ENCODE measurements at regions not wholly inside any gene's neighbourhood (a gene's known extent, or its start where the extent isn't known, plus 50 kb on each side); places are given as distances from the start of the nearest gene placed in this dataset.
"Not testable (repeated sequence)": the region's sequence is repeated elsewhere in the genome, so short reads cannot be mapped to it uniquely, and the experiment has no call there.

GRCh38 chr5:25707093-25707492 lies 1062.3 kb upstream of the CDH10 start:
- H3K27me3 Mint-ChIP-seq (ENCODE audit: low read depth, poor library complexity) = no peaks in the 10 kb centered on the region
- no peak for DNase-seq
- H3K27ac Mint-ChIP-seq = peak overlapping the region; percentile 17
- no peaks in the 10 kb centered on the region for H3K36me3 Mint-ChIP-seq (ENCODE audit: low read depth)
- H3K9me3 Mint-ChIP-seq = no peaks in the 10 kb centered on the region
- peaks cover 19% of the 10 kb centered on the region for H3K4me1 Mint-ChIP-seq
- TF ChIP-seq, protein P1, sequence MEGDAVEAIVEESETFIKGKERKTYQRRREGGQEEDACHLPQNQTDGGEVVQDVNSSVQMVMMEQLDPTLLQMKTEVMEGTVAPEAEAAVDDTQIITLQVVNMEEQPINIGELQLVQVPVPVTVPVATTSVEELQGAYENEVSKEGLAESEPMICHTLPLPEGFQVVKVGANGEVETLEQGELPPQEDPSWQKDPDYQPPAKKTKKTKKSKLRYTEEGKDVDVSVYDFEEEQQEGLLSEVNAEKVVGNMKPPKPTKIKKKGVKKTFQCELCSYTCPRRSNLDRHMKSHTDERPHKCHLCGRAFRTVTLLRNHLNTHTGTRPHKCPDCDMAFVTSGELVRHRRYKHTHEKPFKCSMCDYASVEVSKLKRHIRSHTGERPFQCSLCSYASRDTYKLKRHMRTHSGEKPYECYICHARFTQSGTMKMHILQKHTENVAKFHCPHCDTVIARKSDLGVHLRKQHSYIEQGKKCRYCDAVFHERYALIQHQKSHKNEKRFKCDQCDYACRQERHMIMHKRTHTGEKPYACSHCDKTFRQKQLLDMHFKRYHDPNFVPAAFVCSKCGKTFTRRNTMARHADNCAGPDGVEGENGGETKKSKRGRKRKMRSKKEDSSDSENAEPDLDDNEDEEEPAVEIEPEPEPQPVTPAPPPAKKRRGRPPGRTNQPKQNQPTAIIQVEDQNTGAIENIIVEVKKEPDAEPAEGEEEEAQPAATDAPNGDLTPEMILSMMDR (IDR thresholded peaks at IDR 0.05) = no peak
- no peak overlapping the region for H3K4me3 Mint-ChIP-seq

GRCh38 chr5:25701936-25702335 lies 1057.2 kb upstream of the CDH10 start:
- no peak for DNase-seq
- Mint-ChIP-seq H3K4me3 (no peak overlapping the region), H3K36me3 (ENCODE audit: low read depth) (no peaks in the 10 kb centered on the region), H3K9me3 (no peaks in the 10 kb centered on the region), H3K27me3 (ENCODE audit: low read depth, poor library complexity) (no peaks in the 10 kb centered on the region), H3K4me1 (peaks cover 1% of the 10 kb centered on the region), H3K27ac (peak overlapping the region; percentile 12)
- TF ChIP-seq, protein P1 (IDR thresholded peaks at IDR 0.05) = no peak

DNA sequence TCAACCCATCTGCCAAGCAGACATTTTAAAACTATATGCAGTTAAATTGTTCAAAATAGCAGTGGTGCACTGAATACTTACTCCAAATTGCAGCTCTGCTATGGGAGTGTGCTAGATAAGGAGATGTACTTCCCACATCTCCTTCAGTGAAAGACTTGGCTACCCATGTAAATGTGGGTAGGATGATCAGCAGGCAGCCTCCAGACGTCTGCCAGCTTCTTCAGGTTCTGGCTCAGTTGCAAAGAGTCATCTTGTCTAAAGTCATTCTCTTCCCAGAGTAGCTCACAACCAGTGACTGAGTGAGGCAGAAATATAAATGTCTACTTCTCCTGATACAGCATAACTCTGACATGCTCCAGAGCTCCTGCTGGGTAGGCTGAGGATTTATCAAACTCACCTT lies 1050.0 kb upstream of the CDH10 start:
- Mint-ChIP-seq H3K27ac (no peak overlapping the region), H3K4me3 (no peak overlapping the region), H3K4me1 (no peaks in the 10 kb centered on the region), H3K27me3 (ENCODE audit: low read depth, poor library complexity) (no peaks in the 10 kb centered on the region), H3K9me3 (no peaks in the 10 kb centered on the region), H3K36me3 (ENCODE audit: low read depth) (no peaks in the 10 kb centered on the region)
- no peak for DNase-seq
- TF ChIP-seq, protein P1 (IDR thresholded peaks at IDR 0.05) = no peak

- no peaks in the 10 kb centered on the region for H3K4me1 Mint-ChIP-seq
- H3K27ac Mint-ChIP-seq = no peak overlapping the region
- H3K27me3 Mint-ChIP-seq (ENCODE audit: low read depth, poor library complexity) = no peaks in the 10 kb centered on the region
- no peaks in the 10 kb centered on the region for H3K9me3 Mint-ChIP-seq
- no peaks in the 10 kb centered on the region for H3K36me3 Mint-ChIP-seq (ENCODE audit: low read depth)
- H3K4me3 Mint-ChIP-seq = no peak overlapping the region
- no peak for DNase-seq
- TF ChIP-seq, protein P1 (IDR thresholded peaks at IDR 0.05) = no peak
Observed at GRCh38 chr5:25688156-25688555, 1043.4 kb upstream of the CDH10 start.

DNA sequence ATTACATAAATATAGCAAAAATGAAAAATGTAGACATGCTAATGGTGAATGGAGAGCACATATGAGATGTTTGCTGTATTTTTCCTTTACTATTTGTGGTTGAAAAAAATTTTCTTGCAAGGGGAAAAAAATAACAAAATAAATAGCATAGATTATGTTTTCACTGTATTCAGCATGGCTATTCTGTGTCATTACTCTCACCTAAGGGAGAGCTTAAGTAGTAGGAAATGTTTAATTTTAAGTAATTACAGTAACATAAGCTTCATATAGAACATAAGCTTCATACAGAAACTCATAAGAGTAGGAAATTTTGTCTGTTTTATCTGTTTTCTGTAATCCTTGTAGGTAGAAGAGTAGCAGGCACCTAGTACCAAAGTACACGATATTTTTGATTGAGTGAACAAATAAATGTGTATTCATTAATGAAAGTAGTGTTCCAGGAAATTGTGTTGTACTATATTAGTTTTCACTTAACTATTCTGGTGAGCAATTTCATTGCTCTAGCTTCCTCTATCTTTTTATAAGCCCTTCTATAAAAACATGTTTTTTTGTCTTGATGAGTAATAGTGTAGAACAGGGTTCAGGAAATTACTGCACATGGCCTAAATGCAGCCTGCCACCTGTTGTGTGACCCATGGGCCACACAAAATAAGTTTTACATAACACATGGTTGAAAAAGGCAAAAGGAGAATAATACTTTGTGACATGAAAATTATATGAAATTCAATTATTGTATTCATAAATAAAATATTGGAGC lies 1025.0 kb upstream of the CDH10 start:
- no peaks in the 10 kb centered on the region for H3K27me3 Mint-ChIP-seq (ENCODE audit: low read depth, poor library complexity)
- H3K9me3 Mint-ChIP-seq = peaks cover 11% of the 10 kb centered on the region
- H3K36me3 Mint-ChIP-seq (ENCODE audit: low read depth) = no peaks in the 10 kb centered on the region
- no peaks in the 10 kb centered on the region for H3K4me1 Mint-ChIP-seq
- H3K27ac Mint-ChIP-seq = no peak overlapping the region
- DNase-seq = no peak
- H3K4me3 Mint-ChIP-seq = no peak overlapping the region
- TF ChIP-seq, protein P1 (IDR thresholded peaks at IDR 0.05) = no peak

DNA sequence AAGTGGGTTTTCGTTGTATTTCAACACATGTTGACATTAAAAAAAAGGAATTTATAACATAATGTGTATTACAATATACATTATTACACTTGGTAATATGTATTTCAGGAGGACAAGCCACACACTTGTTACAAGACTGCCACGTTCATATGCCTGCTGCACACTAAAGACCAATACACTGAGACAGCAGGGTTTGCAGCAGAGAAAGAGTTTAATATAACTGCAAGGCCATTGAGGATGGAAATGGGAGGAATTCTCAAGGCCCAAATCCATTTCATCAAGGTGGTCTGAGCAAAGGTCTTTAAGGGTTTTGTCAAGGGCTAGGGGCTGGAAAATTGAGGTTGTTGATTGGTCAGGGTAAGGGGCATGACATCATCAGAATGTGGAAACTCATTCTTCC lies 1017.8 kb upstream of the CDH10 start:
- Mint-ChIP-seq H3K4me1 (no peaks in the 10 kb centered on the region), H3K27me3 (ENCODE audit: low read depth, poor library complexity) (no peaks in the 10 kb centered on the region), H3K36me3 (ENCODE audit: low read depth) (no peaks in the 10 kb centered on the region), H3K9me3 (peaks cover 25% of the 10 kb centered on the region), H3K27ac (no peak overlapping the region), H3K4me3 (no peak overlapping the region)
- DNase-seq = no peak
- TF ChIP-seq, protein P1 (IDR thresholded peaks at IDR 0.05) = no peak

- H3K36me3 Mint-ChIP-seq (ENCODE audit: low read depth); H3K27ac Mint-ChIP-seq; DNase-seq; H3K4me1 Mint-ChIP-seq; H3K4me3 Mint-ChIP-seq; H3K27me3 Mint-ChIP-seq (ENCODE audit: low read depth, poor library complexity): not testable (repeated sequence)
- peaks cover 43% of the 10 kb centered on the region for H3K9me3 Mint-ChIP-seq
Observed at GRCh38 chr5:25650316-25650715, 1005.5 kb upstream of the CDH10 start.
